Activated CD4-positive, CD25-positive, alpha-beta regulatory T cell (primary cell): ENCODE measurements at regions not wholly inside any gene's neighbourhood (a gene's known extent, or its start where the extent isn't known, plus 50 kb on each side); places are given as distances from the start of the nearest gene placed in this dataset.

Source experiments
- DNase-seq, 4 experiments: peaks; one replicate each; lab custom pipeline; 2025; lab: John Stamatoyannopoulos, UW

DNA sequence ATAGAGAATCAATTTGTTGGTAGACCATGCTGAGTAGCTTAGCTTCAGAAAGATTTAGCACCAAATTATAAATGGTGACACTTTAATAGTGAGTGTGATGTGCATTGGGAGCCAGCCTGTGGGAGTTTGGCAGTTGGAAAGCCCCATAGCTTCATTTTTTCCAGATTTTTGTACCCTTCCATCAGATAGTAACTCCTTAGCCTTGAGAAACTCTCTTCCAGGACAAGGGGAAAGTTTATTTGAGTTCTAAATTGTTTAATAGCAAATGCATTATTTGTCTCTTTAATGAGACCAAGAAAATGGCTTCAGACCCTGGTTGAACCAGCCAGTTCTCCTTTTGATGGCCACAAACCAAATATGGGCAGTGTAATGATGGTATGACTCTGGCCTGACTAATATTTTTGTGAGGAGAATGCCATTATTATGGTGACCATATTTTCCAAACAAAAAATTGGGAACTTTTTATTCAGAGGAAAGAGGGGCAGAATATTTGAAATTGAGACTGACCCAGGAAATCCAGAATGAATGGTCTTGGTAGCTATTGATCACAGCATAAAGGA is 49.8 kb downstream of the PLCE1 start:
- DNase-seq: no peak

DNA sequence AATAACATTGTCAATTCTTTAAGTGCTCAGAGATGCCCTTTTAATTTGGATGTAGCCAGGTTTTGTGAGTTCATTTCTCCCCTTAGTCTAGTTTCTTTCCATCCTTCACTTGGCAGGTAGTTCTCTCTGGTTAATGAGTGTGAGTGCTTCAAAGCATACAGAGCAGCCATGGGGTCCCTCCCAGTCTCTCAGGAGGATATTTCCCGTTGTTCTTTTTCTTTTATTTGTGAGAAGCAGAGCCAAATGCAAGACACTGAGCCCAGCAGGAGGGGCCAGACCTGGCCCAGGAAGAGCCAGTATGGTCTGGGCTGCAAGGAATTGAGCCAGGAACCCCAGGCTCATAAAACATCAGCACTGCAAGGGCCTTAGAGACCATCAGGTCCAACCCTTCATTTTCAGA is 52.4 kb downstream of the PLCE1 start:
- DNase-seq: no peak

DNA sequence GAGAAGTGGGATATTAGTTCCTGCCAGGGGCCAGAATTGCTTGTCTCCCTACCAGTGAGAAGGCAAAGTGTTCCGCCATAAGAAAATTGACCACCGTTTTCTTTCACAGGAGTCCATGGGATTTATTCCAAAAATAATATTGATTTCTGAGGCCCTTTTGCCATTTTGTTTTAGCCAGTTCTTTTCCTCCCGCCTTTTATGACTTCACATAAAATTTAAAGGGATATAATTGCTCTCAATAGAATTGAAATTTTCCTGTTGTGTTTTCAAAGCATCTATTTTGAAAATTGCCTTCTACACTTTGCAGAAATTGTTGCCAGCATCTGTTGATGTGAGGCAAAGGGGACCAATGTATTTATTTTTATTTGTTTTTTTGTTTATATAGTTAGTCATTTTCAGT is 53.6 kb downstream of the PLCE1 start:
- no peak for DNase-seq

DNA sequence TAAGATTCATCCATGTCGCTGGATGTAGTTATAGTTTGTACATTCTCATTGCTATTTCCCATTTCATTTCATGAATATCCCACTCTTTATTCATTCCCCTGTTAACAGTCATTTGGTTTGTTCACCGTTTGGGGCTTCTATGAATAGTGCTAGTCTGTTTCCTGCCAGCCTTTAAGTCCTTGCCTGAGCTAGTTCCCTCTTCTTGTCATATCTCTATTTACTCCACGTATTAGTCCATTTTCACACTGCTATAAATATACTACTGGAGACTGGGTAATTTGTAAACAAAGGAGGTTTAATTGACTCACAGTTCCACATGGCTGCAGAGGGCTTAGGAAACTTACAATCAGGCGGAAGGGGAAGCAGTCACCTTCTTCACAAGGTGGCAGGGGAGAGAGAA is 56.2 kb downstream of the PLCE1 start:
- no peak for DNase-seq

DNA sequence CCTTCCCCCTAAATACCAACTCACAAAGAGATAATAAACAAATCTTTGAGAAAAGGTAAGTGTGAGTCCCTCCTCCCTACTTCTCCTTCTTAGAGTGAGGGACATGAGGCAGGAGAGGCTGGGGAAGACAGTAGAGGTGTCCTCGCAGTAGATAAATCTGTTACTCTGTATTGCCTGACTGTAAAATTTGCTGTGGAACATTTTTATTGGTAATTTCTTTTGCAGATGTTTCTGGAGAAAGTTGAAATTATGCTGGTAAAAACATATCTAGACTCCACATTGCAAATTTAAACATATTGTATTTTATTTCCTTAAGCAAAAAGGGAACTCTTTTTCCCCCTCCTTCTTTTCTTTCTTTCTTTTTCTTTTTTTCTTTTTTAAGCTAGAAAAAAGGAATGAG is 58.5 kb downstream of the PLCE1 start:
- no peak for DNase-seq

DNA sequence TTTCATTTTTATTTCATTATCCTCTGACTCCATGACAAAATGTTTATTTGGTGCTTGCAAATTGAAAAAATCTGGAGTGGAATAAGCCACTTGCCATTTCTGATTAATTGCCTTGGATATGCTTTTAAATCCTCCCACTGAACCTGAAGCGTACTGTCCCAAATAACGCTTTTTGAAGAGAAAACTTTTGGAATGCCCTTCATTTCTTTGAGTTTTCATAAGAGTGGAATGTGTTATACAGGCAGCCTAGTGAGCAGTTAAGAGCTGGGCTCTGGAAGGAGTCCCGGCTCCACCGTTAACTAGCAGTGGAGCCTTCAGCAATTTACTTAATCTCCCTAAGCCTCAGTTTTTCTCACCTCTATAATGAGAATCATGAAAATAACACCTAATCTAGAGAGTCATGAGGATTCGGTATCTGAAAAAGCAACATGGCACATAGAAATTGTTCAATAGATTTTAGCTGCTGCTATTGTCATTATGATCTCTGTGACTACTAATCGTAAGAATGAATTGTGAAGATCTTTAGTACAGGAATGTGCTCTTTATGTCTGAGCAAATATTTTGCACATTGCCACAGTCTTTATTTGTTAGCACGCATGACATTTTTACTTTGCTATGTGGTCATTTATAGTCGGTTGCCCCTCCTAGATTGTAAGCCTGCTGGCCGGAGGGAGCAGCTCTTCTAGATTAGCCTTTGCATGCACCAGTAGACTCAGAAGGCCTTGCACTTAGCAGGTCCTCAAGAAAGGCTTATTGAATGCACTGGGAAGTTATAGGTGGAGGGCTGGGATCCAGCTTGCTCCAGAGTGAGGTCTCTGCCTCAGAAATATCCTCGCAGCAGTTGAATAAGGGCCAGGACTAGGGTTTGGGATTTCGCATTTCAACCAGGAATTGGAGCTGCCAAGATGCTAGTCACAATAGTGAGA is 59.4 kb downstream of the PLCE1 start:
- DNase-seq: no peak

DNA sequence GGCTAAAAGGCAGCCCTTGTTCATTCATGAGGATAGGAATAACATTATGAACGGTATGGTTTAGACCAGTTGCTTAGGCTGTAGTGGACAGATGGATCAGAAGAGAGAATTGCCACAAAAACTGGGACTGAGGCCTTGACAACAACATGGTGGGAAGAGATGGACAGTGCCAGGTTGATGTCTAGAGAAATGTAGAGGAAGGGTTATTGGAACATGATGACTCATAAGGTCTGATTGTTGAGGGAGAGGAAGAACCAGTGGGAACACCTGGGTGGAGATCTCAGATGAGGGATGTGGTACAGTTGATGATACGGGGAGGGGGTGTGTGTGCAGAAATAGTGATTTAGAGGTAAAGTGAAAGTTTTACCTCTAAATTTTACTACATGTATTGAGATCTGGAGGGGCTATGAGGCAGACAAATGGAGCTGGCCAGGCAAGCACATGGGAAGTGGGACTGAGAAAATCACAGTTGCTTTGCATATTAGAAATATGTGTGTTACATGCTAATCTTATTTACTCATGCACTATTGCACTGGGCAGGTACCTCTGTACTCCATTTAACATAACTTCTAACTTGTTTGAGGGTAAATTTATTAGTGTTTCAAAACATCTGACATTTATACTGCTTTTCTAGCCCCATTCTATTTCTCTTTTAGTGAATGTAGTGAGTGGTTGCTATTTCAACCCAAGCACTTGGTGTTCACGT is 65.6 kb downstream of the PLCE1 start:
- no peak for DNase-seq

DNA sequence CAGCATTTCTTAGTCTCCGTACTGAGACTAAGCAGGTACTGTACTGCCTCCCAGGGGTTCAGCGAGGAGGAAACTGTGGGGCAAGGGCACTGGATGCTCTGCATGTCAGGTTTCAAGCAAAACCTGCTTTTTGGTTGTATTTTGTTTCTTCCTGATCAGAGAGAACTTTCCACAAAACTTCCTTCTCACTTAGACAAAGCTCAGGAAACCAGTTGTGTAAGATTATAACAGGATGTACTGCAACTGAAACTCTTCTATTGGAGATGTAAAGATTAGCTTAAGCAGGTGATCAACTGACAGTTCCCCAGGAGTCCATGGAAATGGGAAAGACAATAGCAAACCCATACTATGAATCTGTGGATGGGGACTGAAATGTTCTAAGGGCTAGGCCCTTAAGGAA is 67.3 kb downstream of the PLCE1 start:
- no peak for DNase-seq

DNA sequence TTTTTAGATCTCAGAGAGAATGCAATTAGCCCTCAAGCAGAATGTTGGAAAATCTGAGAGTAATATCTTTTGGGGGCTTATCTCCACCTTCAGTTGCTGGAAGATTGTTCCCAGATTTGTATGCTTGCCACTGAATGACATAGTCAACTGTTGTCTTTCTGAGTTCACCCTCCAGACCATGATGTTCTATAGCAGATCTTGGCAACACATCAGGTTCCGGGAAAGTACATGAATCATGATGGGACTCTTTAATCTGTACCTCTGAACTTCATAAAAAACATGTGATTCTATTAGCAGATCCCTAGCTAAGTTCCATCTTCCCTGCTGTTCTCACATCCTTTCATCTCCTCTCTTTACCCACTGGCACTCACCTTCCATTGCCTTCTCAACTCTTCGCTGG is 68.9 kb downstream of the PLCE1 start:
- no peak for DNase-seq

DNA sequence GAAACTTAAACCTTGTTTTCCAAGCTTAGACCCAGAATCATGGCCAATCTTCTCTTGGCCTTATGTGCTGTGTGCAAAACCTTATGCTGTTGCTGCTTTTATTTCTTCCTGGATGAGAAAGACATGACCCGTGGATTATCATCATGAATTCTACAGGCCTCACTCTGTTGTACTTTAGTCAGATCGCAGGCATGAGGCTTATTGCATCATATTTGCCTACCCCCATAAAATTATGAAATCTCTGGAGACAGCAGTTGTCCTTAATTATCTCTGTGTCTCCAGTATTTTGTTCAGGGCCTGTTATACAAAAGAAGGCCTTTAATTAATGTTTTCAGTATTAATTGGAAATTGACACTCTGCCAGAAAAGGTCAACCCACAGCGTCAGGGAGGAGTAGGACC is 71.6 kb downstream of the PLCE1 start:
- DNase-seq: no peak

DNA sequence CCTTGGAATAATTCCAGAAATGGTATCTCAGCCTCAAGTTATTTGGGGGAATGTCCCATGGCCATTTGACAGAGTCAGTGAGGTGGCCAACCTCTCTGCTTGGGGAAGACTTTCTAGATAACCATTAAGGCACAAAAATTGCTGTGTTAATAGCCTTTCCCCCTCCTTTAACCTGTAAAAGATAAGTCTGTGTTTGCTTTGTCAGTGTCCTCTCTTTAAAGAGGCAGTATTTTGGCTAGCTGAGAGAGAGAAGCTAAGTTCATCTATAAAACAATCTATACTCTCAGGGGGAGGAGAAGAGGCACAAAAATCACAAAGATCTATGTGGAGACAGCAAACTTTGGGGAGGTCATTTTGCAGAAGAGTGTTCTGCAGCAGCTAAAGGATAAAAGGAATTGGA is 72.1 kb downstream of the PLCE1 start:
- DNase-seq: no peak

DNA sequence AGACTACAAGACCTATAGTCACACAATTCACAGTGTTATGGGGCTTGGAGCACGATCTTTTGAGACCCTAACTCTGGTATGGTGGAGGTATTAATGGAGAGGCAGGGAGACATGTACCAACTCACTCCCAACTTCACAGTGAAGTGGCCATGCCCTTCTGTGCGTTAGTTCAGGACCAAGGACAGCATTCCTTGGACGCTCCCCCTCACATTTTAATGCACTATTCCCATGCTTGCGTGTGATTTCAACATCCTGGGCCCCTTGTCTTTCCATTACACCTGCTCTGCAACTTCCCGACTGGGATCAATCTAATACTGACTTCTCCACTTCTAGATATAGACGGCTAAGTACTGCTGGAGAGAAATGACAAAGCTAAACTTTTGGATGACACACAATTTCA is 72.7 kb downstream of the PLCE1 start:
- DNase-seq: no peak

DNA sequence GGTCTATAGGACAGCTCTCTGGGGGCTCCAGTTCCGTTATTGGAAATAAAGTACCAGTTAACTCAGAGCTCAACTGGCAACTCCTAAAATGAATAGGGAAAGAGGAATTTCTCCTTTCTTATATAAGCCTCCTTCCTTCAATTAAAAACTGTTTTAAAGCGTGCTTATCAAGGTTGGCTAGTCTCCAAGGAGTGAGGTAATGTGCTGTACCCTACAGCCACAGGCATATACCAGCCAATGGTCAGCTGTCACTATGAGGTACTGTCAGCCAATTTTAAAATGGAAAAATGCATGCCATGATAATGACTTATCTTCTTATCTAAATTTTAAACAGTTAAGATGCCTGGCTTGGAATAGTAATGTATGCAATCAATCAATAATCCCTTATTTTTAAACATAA is 76.2 kb downstream of the PLCE1 start:
- DNase-seq: no peak

DNA sequence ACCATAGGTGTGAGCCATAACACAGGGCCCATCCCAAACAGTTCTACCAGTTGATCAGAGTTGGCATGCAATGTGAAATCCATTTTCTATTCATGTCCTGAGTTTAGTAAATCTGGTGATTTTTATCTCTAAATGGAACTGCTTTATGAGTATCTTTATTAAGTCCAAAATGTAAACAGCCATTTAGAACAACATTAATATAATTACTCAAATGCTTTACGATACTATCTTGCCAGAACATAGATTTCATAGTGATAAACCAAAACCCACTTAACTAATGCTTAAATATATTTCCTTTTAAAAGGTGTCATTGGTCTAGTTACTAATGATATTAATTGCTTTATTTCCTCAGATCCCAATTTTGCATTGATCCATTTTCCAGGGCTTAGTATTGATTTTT is 80.7 kb downstream of the PLCE1 start:
- DNase-seq: no peak

DNA sequence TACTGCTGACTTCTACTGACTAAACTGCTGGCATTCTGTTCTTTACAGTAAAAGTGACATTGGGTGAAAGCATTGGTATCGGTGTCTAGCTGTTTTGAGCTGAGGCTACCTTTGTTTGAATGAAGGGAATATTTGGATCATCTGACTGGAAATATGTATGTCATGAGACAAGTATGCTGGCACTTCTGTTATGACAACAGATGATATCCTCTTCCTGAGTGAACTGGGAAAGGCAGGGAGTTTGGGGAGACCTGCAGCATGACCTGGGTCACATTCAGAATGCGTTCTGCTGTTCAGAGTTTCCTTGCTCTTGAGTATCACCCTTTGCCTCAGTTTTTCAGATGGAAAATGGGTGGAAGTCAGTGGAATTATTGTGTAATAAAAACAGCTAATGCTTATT is 81.8 kb downstream of the PLCE1 start:
- no peak for DNase-seq

DNA sequence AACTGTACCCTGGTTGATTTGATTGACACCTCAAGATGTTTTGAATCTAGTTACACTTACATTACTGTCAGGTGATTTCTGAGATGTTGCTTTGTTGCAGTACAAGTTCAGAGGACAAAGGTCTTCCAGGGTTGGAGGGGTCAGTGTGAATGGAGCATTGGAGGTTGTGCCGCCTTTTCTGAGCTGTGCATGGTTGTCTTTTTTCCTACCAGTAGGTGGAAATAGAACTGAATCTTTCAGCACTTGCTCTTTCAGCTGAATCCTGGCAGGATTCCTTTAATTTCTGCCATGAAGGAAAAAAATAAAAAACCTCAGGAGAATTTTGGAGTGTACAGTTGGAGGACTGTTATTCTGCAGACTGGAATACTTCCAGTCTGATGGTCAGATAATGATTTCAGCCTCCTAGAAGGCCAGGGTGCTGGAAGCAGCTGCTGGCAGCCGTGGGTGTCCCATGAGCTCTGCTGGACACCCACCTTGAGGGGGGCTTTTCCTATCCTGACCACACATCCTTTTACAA is 82.7 kb downstream of the PLCE1 start:
- no peak for DNase-seq

DNA sequence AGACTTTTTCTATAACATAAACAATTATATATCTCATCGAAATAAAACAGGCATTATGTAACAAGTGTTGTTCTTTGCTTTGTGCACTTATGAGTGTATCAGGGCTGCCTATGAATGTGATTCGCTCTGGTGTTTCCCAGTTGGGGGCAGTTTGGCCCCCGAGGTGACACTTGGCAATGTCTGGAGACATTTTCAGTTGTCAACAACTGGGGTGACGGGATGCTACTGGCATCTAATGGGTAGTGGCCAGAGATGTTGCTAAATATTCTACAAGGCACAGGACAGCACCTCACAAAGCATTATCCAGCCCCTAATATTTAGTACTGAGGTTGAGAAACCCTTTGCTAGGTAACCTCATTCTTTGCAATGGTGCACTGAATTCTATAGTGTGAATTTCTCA is 83.3 kb downstream of the PLCE1 start:
- DNase-seq: no peak

DNA sequence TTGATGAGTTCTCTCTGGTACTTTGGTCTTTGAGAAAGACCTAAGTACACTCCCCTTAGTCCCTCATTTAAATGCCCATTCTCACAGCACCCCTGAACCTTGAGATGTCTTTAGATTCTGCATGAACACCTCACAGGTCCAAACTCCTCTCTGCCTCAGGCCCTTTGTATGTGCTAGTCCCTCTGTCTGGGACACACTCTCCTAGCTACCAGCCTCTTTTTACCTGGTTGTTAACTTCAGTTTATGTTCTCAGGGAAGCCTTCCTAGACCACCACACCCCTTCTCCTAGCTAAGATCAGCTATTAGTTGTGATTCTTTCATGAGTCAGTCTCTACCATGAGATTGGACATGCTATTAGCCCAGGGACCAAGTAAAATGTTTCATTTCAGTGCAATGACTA is 86.4 kb downstream of the PLCE1 start:
- DNase-seq: no peak

DNA sequence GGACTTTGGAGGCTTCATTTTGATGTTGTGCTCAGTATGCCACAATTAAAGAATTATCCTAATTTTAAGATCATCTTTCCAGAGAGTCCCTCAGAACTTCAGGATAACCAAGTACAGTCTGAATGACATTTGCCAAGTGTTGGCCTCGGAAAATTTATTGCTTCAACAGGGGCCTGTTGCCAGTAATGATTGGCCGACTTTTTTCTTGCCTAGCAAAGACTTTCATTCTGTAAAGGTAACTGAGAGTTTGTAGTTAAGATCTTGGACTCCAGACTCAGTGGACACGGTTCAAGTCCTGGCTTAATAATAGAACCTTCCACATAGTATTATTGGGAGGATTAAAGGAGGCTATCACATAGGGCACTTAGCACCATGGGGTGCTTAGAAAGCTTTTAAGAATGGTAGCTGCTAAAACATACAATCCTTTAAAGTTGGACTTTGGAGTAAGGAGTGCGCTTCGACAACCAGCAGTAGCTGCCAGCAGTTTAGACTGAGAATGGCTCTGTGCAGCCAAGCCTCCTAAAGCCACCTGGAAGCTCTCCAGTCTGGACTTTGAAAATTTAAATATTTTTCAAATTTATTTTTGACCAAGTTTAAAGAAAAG is 90.0 kb downstream of the PLCE1 start:
- DNase-seq: no peak

DNA sequence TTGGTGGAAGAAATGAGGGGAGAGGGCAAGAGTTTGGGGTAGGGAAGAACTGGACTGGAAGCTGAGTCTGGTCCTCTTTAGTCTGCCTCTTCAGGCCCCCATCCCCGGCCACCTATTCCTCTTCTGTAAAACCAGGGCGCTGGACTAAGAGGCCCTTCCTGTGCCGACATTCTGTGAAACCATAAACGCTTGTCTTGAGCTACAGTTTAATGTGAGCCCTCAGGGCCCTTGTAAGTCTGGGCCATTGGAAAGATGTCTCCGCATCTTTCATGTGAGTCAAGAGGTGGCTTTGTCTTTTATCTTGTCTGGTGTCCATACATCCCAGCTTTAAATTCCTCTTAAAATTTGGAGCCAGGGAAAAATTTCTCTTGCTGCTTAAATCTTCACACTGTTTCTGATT is 90.6 kb downstream of the PLCE1 start:
- DNase-seq: no peak

DNA sequence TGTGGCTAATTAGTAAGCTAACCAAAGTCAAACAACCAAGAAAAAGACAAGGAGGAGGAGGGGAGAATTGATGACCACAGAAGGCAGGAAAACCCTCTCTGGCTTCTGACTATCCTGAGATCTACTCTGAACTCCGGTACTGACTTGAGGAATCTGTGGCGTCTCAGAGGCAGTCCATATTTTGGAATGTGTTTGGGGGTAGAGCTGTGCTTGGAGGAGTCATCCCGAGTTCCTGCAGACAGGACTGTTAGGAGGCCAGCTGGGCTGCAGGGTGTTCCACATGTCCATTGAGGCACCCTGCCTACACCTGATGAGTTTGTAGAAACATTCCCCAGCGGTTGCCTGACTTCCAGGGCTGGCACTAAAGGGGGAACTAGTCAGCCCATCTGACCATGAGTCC is 91.6 kb downstream of the PLCE1 start:
- no peak for DNase-seq

DNA sequence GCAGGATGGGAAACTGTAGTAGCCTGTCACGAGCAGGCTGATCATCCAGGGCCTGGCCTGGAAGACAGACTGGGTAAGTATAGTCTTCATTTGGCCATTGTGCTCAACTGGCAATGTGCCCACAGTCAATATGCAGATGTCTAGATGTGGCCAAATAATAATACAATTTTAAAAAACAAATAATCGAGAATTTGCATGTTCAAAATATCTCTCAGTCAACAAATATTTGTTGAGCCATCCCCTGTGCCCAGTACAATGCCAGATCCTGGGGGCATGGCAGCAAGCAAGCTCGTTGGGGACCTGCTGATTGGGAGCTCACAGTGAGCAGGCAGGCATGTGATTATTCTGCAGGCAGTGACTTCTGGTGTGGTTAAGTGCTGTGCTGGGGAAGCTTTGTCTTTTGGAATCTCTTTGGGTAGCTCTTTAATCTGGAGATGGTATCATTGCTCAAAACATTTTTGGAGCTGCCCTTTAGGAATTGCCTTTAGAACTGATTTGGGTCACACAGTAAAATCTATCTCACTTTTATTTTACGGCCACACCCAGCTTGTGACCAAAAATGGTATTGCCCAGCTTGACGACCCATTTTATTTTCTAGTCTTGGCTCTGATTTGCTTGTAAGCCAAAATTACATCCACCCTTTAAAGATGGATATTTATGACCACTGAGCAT is 92.2 kb downstream of the PLCE1 start:
- DNase-seq: no peak
